BE2C (cell line): ENCODE measurements at regions not wholly inside any gene's neighbourhood (a gene's known extent, or its start where the extent isn't known, plus 50 kb on each side); places are given as distances from the start of the nearest gene placed in this dataset.
"Not testable (repeated sequence)": the region's sequence is repeated elsewhere in the genome, so short reads cannot be mapped to it uniquely, and the experiment has no call there.

Experiments
- DNase-seq: peaks from one replicate; pipeline ENCODE4 v3.0.0-alpha.2; 2020
- H3K27me3 ChIP-seq: fragments of 250-450 bp; sonication (Bioruptor Pico); 2 replicates; pipeline ENCODE4 v1.5.1; 2020; ENCODE audit warnings: mild to moderate bottlenecking
- H3K36me3 ChIP-seq: fragments of 250-450 bp; sonication (Bioruptor Pico); 2 replicates; pipeline ENCODE4 v1.5.1; 2020; ENCODE audit warnings: mild to moderate bottlenecking
- H3K4me1 ChIP-seq: fragments of 250-450 bp; sonication (Bioruptor Pico); 2 replicates; pipeline ENCODE4 v1.5.1; 2020
- H3K4me3 ChIP-seq: 2 replicates; pipeline ENCODE4 v1.5.1; 2011; ENCODE audit warnings: low read depth, low read length
- H3K9me3 ChIP-seq: fragments of 250-450 bp; sonication (Bioruptor Pico); 2 replicates; pipeline ENCODE4 v1.5.1; 2020
- TF ChIP-seq, protein P1 (sequence below): IDR thresholded peaks from 2 replicates; pipeline ENCODE4 v1.5.1; 2012; ENCODE audit warnings: mild to moderate bottlenecking, low read depth, low read length

- Histone ChIP-seq H3K9me3 (no peaks in the 10 kb centered on the region), H3K4me3 (no peak overlapping the region), H3K36me3 (no peaks in the 10 kb centered on the region), H3K27me3 (no peaks in the 10 kb centered on the region), H3K4me1 (peaks cover 10% of the 10 kb centered on the region)
- TF ChIP-seq, protein P1, sequence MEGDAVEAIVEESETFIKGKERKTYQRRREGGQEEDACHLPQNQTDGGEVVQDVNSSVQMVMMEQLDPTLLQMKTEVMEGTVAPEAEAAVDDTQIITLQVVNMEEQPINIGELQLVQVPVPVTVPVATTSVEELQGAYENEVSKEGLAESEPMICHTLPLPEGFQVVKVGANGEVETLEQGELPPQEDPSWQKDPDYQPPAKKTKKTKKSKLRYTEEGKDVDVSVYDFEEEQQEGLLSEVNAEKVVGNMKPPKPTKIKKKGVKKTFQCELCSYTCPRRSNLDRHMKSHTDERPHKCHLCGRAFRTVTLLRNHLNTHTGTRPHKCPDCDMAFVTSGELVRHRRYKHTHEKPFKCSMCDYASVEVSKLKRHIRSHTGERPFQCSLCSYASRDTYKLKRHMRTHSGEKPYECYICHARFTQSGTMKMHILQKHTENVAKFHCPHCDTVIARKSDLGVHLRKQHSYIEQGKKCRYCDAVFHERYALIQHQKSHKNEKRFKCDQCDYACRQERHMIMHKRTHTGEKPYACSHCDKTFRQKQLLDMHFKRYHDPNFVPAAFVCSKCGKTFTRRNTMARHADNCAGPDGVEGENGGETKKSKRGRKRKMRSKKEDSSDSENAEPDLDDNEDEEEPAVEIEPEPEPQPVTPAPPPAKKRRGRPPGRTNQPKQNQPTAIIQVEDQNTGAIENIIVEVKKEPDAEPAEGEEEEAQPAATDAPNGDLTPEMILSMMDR = no peak
- DNase-seq = no peak
These were observed 428.5 kb upstream of the TMPRSS15 start for GRCh38 chr21:18831942-18832676.

DNA sequence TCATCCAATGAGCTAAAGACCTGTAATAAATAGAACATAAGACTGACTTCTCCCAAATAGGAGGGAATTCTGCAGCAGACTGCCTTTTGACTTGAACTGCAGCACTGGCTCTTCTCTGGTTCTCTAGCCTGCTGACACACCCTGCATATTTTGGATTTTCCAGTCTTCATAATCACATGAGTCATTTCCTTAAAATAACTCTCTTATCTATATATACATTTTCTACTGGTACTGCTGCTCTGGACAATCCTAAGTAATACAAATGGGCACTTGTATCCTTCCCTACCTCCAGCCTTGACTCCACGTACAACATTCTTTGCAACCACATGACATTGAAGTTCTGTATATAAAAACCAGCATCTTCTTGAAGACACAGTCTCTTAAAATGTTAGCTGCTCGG, 429.4 kb upstream of the TMPRSS15 start:
- H3K27me3 ChIP-seq = no peaks in the 10 kb centered on the region
- no peaks in the 10 kb centered on the region for H3K36me3 ChIP-seq
- TF ChIP-seq, protein P1 = no peak
- no peak overlapping the region for H3K4me3 ChIP-seq
- no peaks in the 10 kb centered on the region for H3K9me3 ChIP-seq
- H3K4me1 ChIP-seq = peaks cover 10% of the 10 kb centered on the region
- no peak for DNase-seq

GRCh38 chr21:18834121-18834520, 430.5 kb upstream of the TMPRSS15 start:
- not testable (repeated sequence) for DNase-seq, H3K27me3 ChIP-seq, H3K36me3 ChIP-seq, H3K4me3 ChIP-seq, H3K9me3 ChIP-seq
- H3K4me1 ChIP-seq = peaks cover 10% of the 10 kb centered on the region

DNA sequence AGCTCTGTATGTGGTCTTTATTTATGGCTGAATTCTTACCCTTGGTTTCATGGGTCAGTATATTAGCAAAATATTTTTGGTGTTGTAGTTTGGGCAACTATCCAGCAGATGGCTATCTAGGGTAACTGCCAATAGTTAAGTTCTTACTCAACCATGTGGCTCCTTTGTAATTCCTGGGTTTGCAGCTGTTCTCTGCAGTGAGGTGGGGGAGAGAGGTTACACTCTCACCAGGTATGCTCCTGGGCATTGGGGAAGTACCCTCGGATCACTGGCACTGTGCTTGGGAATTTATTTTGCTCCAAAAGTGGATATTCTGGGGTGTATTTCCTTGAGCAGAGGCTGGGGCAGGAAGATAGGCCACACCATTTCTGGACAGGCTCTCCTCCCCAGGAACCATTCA, 436.7 kb upstream of the TMPRSS15 start:
- H3K4me3 ChIP-seq = no peak overlapping the region
- TF ChIP-seq, protein P1 = peak; percentile 59
- H3K27me3 ChIP-seq = no peaks in the 10 kb centered on the region
- no peaks in the 10 kb centered on the region for H3K9me3 ChIP-seq
- DNase-seq = peak; percentile 18
- H3K36me3 ChIP-seq = no peaks in the 10 kb centered on the region
- H3K4me1 ChIP-seq = no peaks in the 10 kb centered on the region

DNA sequence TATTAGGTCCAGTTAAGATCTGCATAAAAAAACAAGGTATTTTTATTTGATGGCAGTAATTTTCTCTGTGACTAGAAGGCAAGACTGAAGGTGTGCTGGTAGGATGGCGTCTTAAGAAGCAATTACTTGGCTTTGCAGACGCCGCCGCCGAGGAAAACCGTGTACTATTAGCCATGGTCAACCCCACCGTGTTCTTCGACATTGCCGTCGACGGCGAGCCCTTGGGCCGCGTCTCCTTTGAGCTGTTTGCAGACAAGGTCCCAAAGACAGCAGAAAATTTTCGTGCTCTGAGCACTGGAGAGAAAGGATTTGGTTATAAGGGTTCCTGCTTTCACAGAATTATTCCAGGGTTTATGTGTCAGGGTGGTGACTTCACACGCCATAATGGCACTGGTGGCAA, 454.0 kb upstream of the TMPRSS15 start:
- DNase-seq, H3K27me3 ChIP-seq, H3K36me3 ChIP-seq, H3K4me1 ChIP-seq, H3K4me3 ChIP-seq, H3K9me3 ChIP-seq: not testable (repeated sequence)

GRCh38 chr21:18869104-18869503, 465.5 kb upstream of the TMPRSS15 start:
- no peak overlapping the region for H3K4me3 ChIP-seq
- no peak for DNase-seq
- no peaks in the 10 kb centered on the region for H3K27me3 ChIP-seq
- no peaks in the 10 kb centered on the region for H3K9me3 ChIP-seq
- H3K36me3 ChIP-seq = no peaks in the 10 kb centered on the region
- H3K4me1 ChIP-seq = no peaks in the 10 kb centered on the region
- TF ChIP-seq, protein P1 = no peak

GRCh38 chr21:18877917-18878316, 474.3 kb upstream of the TMPRSS15 start:
- TF ChIP-seq, protein P1 = no peak
- Histone ChIP-seq H3K27me3 (no peaks in the 10 kb centered on the region), H3K36me3 (no peaks in the 10 kb centered on the region), H3K4me1 (no peaks in the 10 kb centered on the region), H3K4me3 (no peak overlapping the region), H3K9me3 (no peaks in the 10 kb centered on the region; the same call in 1 of the 2 replicates)
- DNase-seq = no peak
